ENCODE measurements at regions not wholly inside any gene's neighbourhood (a gene's known extent, or its start where the extent isn't known, plus 50 kb on each side); places are given as distances from the start of the nearest gene placed in this dataset.

DNA sequence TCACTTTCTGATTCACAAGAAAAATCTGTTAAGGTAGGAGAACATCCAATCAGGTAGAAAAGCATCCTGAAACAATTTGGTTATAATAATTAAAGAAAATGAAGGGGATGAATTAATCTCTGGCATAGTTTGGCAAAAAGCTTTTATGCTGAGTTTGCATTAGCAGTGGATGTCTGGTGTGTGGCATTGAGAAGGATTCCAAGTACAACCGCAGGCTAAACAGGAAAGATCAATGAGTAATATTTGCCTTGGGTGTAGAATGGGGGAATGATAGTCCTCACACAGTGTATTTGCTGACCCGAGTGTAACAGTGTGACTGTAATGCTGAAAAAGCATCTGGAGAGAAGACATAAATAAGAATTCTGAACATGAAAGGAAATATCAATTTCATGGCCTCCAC is 68.3 kb upstream of the SESTD1 start:
- BruUV-seq (replicated peaks): no TSS peak
- TF ChIP-seq SIN3A (IDR thresholded peaks at IDR 0.05; ENCODE audit: borderline replicate concordance, insufficient read depth, low read depth, low read length) (no peak), TCF7L2 (IDR thresholded peaks at IDR 0.05; ENCODE audit: low read depth, low read length) (no peak), POLR2AphosphoS5 (IDR thresholded peaks at IDR 0.05; ENCODE audit: low read depth, low read length) (no peak)
- TF ChIP-seq, protein P1, sequence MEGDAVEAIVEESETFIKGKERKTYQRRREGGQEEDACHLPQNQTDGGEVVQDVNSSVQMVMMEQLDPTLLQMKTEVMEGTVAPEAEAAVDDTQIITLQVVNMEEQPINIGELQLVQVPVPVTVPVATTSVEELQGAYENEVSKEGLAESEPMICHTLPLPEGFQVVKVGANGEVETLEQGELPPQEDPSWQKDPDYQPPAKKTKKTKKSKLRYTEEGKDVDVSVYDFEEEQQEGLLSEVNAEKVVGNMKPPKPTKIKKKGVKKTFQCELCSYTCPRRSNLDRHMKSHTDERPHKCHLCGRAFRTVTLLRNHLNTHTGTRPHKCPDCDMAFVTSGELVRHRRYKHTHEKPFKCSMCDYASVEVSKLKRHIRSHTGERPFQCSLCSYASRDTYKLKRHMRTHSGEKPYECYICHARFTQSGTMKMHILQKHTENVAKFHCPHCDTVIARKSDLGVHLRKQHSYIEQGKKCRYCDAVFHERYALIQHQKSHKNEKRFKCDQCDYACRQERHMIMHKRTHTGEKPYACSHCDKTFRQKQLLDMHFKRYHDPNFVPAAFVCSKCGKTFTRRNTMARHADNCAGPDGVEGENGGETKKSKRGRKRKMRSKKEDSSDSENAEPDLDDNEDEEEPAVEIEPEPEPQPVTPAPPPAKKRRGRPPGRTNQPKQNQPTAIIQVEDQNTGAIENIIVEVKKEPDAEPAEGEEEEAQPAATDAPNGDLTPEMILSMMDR (IDR thresholded peaks at IDR 0.05): no peak
- TF ChIP-seq, protein P2, sequence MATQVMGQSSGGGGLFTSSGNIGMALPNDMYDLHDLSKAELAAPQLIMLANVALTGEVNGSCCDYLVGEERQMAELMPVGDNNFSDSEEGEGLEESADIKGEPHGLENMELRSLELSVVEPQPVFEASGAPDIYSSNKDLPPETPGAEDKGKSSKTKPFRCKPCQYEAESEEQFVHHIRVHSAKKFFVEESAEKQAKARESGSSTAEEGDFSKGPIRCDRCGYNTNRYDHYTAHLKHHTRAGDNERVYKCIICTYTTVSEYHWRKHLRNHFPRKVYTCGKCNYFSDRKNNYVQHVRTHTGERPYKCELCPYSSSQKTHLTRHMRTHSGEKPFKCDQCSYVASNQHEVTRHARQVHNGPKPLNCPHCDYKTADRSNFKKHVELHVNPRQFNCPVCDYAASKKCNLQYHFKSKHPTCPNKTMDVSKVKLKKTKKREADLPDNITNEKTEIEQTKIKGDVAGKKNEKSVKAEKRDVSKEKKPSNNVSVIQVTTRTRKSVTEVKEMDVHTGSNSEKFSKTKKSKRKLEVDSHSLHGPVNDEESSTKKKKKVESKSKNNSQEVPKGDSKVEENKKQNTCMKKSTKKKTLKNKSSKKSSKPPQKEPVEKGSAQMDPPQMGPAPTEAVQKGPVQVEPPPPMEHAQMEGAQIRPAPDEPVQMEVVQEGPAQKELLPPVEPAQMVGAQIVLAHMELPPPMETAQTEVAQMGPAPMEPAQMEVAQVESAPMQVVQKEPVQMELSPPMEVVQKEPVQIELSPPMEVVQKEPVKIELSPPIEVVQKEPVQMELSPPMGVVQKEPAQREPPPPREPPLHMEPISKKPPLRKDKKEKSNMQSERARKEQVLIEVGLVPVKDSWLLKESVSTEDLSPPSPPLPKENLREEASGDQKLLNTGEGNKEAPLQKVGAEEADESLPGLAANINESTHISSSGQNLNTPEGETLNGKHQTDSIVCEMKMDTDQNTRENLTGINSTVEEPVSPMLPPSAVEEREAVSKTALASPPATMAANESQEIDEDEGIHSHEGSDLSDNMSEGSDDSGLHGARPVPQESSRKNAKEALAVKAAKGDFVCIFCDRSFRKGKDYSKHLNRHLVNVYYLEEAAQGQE (IDR thresholded peaks at IDR 0.05; ENCODE audit: insufficient read depth in 1 of 2, low read depth in 2 of 2, low read length in 1 of 2): no peak
- Histone ChIP-seq H3K36me3 (ENCODE audit: control insufficient read depth, insufficient read depth, low read length) (no peaks in the 10 kb centered on the region), H3K27ac (ENCODE audit: low read length) (no peak overlapping the region), H3K4me1 (ENCODE audit: control insufficient read depth, insufficient read depth, low read length) (no peaks in the 10 kb centered on the region), H3K27me3 (ENCODE audit: control insufficient read depth, insufficient read depth, low read length) (no peaks in the 10 kb centered on the region), H3K9me3 (ENCODE audit: control insufficient read depth, insufficient read depth, low read depth, low read length) (no peaks in the 10 kb centered on the region), H3K4me3 (ENCODE audit: low read depth in 2 of 2, low read length in 2 of 2) (no peak overlapping the region)
- CTCF ChIA-PET: no interaction called here
- POLR2A ChIA-PET: no interaction called here
- DNase-seq (ENCODE audit: low read depth, low spot score) (no peak), ATAC-seq (no peak)
- intact Hi-C loops (cut with micrococcal nuclease; ENCODE audit: unreplicated experiment): no loop called here
- in situ Hi-C loops (cut with HindIII; ENCODE audit: low pct_unique_long_range_greater_than_20kb, low sequenced_read_pairs): no loop called here

DNA sequence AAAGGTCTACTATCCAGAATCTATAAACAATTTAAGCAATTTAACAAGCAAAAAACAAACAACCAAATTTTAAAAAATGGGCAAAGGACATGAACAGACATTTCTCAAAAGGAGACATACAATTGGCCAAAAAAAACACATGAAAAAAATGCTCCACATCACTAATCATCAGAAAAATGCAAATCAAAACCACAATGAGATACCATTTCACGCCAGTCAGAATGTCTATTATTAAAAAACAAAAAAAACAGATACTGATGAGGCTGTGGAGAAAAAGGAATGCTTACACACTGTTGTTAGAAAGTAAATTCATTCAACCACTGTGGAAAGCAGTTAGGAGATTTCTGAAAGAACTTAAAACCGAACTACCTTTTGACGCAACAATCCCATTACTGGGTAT is 66.4 kb upstream of the SESTD1 start:
- POLR2A ChIA-PET: no interaction called here
- intact Hi-C loops (cut with micrococcal nuclease; ENCODE audit: unreplicated experiment): no loop called here
- TF ChIP-seq POLR2AphosphoS5 (IDR thresholded peaks at IDR 0.05; ENCODE audit: low read depth, low read length) (no peak), SIN3A (IDR thresholded peaks at IDR 0.05; ENCODE audit: borderline replicate concordance, insufficient read depth, low read depth, low read length) (no peak), TCF7L2 (IDR thresholded peaks at IDR 0.05; ENCODE audit: low read depth, low read length) (no peak)
- TF ChIP-seq, protein P2 (IDR thresholded peaks at IDR 0.05; ENCODE audit: insufficient read depth in 1 of 2, low read depth in 2 of 2, low read length in 1 of 2): no peak
- TF ChIP-seq, protein P1 (IDR thresholded peaks at IDR 0.05): no peak
- Histone ChIP-seq H3K4me1 (ENCODE audit: control insufficient read depth, insufficient read depth, low read length) (no peaks in the 10 kb centered on the region), H3K27ac (ENCODE audit: low read length) (no peak overlapping the region), H3K9me3 (ENCODE audit: control insufficient read depth, insufficient read depth, low read depth, low read length) (no peaks in the 10 kb centered on the region), H3K36me3 (ENCODE audit: control insufficient read depth, insufficient read depth, low read length) (no peaks in the 10 kb centered on the region), H3K27me3 (ENCODE audit: control insufficient read depth, insufficient read depth, low read length) (no peaks in the 10 kb centered on the region), H3K4me3 (ENCODE audit: low read depth in 2 of 2, low read length in 2 of 2) (no peak overlapping the region)
- CTCF ChIA-PET: no interaction called here
- no peak for ATAC-seq
- in situ Hi-C loops (cut with HindIII; ENCODE audit: low pct_unique_long_range_greater_than_20kb, low sequenced_read_pairs): no loop called here
- no peak for DNase-seq (ENCODE audit: low read depth, low spot score)
- no TSS peak for BruUV-seq (replicated peaks)

Data from Panc1 (cell line).